ENCODE measurements at regions not wholly inside any gene's neighbourhood (a gene's known extent, or its start where the extent isn't known, plus 50 kb on each side); places are given as distances from the start of the nearest gene placed in this dataset.
A peak's percentile ranks its signal among the peaks of the same experiment; 100 is the strongest.
"Not testable (repeated sequence)": the region's sequence is repeated elsewhere in the genome, so short reads cannot be mapped to it uniquely, and the experiment has no call there.

- no peak for DNase-seq
Observed at GRCh38 chr9:34907044-34907443, 51.0 kb upstream of the PHF24 start.

- peak; percentile 52 to 69 for DNase-seq
Observed at GRCh38 chr9:34899535-34900158, 58.4 kb upstream of the PHF24 start.

DNA sequence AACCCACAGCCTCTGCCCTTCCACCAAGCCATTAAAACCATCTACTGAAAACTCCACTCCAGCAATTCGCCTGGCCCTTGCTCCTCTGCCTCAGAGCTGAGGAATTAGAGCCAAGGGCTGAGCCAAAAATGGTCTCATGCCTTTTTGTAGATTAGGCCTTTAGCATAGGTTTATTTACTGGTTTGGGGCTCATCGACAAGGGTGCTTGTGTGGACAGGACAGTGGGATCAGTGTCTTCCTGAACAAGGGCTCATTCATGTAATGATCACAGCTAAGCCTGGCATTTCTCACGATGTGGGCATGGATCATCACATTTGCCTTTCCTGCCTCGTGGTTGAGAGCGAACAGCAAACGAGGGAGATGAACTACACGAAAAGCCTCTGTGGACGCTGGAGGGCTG lies 59.2 kb upstream of the PHF24 start:
- no peak for DNase-seq

- no peak for DNase-seq
Observed at GRCh38 chr9:34896112-34896511, 62.0 kb upstream of the PHF24 start.

DNA sequence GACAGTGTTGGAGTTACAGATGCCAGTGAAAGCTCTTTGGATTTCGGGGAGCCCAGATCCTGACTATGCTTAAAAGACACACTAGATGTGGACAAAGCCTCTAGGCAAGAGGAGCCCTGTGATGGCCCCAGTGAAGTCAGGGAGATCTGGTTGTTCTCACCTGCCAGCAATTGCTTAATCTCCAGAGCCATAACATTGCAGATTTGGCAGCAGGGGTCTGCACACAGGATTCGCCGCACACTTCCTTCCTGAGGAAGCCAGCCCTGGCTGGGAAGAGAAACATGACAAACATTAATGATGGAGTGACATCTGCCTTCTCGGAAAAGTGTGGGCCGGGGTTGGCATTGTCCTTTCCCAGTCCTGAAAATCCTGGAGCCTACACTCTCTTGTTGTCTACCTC lies 65.2 kb upstream of the PHF24 start:
- DNase-seq, result no peak

DNA sequence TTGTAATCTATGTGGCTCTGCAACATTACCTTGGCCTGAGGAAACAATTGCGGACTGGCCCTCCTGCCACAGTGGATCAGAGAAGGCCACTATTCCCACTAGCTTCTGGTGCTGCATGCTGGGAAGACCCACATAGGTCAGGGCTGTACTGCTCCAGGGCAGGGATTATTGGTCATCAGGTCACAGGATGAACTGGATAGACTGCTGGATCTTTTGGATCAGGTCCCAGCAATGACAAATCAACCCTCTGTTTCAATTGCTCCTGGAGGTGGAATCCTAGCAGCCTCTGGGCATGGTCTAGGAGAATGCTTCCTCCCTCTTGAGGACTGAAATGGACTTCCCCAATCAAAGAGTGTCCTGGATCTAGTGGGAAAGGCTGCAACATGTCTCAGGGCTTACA lies 66.7 kb upstream of the PHF24 start:
- DNase-seq, result no peak

DNA sequence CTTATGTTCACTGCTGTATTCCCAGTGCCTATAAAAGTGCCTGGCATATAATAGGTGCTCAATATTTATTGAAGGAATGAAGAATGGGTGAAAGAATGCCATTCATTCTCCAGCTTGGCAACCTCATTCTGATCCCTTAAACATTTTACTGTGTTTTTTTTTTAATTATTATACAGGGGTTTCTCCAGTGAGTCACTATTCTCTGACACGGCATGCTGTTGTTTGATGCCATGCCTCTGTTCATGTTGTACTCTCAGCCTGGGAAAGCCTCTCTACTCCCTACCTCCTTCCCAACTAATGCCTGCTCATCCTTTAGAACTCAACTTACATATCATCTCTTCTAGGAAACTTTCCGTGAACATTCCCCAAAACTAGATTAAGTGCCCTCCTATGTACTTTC lies 70.2 kb upstream of the PHF24 start:
- no peak for DNase-seq

DNA sequence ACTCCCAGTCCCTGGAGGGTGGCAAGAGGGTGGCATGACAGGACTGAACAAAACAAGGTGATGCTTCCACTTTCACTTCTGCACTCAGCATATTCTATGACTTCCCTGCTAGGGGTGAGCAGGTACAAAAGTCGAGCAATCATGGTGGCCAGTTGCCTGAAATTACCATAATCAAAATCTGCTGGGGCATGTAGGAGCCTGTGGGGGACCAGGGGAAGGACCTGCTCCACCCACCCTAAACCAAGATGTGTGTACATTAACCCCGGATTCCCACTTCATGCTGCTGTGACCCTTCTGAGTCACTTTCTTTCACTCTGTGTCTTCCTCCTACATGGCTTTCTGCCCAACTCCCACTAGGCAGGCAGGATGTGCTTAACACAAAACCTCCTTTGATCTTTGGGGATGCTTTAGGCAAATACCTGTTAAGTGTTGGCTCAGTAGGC lies 73.3 kb upstream of the PHF24 start:
- no peak for DNase-seq

GRCh38 chr9:34876096-34876495 lies 82.0 kb upstream of the PHF24 start:
- DNase-seq, result no peak

GRCh38 chr9:34869390-34869789 lies 88.7 kb upstream of the PHF24 start:
- peak in 1 of 2 donors; percentile 6 for DNase-seq

GRCh38 chr9:34866614-34867013 lies 91.5 kb upstream of the PHF24 start:
- DNase-seq, result no peak

DNA sequence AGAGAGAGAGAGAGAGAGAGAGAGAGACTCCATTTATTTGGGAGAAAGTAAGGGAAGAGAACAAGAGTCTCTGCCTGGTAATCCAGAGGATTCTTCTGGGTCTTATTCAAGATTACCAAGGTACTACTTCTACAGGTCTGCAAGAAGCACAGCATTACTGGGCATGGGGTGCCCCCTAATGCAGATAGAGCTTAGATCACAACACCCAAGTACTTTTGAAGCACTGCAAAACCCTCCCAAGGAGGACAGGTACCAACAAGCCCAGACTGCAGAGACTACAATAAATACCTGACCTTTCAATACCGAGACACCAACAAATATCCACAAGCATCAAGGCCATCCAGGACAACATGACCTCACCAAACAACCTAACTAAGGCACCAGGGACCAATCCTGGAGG lies 94.7 kb upstream of the PHF24 start:
- DNase-seq, result no peak

DNA sequence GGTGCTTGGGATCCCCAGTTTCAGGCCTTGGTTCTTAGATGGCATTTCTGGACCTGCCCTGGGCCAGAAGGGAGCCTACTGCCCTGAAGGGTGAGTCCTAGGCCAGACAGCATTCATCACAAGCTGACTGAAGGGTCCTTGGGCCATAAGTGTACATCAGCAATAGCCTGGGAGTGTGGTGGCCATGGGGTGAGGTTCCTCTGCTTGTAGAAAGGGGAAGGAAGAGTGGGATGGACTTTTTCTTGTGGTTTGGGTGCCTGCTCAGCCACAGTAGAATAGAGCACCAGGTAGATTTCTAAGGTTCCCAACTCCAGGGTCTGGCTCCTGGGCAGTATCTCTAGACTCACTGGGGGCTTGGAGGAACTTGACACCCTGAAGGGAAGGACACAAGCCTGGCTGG lies 95.2 kb upstream of the PHF24 start:
- DNase-seq, result no peak

- no peak for DNase-seq
Observed at GRCh38 chr9:34862043-34862442, 96.0 kb upstream of the PHF24 start.

- DNase-seq, result not testable (repeated sequence)
Observed at GRCh38 chr9:34855016-34855415, 103.1 kb upstream of the PHF24 start.

DNA sequence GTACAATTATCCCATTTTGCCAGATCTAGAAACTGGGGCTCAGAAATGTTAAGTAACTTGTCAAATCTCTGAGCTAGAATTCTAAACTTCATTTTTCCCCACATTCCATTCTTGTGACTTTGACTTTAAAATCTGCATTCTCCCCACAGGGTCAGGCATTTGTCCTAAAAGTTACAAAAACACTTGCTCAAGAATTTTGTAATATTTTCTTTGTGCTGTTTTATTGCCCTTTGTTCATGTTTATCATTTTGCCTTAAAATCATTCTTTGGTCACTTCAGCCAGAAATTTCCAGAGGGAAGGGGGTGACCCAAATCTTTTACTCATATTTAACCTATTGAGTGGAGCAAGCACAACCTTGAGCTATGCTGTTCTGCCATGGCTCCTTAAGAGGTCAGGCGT lies 120.1 kb upstream of the CCL21 start:
- no peak for DNase-seq

DNA sequence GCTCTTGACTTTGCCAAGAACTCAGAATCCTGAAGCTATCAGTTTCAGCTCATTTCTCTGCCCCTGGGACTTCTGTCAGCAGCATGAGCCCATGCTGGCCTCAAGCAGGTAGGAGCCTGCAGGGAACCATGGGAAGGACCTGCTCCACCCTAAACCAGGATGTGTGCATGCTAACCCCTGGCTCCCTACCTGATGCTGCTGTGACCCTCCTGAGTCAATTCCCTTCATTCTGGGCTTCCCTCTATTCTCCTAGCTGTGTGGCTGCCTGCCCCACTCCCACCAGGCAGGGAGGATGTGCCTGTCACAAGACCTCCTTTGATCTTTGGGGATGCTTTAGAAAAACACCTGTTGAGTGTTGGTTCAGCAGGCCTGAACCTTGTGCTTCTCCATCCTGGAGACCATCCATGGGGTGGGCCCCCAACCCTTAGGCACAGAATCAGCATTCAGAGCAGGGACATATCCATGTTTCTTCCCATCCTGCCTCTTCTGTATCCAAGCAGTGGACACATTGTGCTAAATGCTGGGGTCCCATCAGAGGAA lies 117.1 kb upstream of the CCL21 start:
- DNase-seq, result no peak

- no peak for DNase-seq
Observed at GRCh38 chr9:34825775-34826174, 115.8 kb upstream of the CCL21 start.

DNA sequence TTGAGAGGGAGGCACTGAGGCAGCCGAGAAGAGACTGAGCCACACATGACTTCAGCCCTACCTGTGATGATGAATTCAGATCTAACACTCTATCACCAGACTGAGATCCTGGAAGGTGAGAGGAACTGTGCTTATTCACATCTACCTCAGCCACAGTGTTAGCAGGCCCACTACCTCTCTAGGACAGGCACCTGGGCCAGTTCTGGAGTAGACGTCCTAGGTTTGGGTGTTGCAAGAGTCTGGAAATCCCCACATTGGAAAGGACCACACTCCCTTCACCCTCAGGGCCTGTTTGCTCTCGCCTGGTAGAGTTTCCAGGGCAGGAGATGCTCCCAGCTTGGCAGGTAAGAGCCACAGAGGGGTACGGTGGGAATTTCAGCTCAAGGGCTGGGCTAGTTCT lies 113.8 kb upstream of the CCL21 start:
- DNase-seq, result no peak

- no peak for DNase-seq
Observed at GRCh38 chr9:34810187-34810524, 100.2 kb upstream of the CCL21 start.

DNA sequence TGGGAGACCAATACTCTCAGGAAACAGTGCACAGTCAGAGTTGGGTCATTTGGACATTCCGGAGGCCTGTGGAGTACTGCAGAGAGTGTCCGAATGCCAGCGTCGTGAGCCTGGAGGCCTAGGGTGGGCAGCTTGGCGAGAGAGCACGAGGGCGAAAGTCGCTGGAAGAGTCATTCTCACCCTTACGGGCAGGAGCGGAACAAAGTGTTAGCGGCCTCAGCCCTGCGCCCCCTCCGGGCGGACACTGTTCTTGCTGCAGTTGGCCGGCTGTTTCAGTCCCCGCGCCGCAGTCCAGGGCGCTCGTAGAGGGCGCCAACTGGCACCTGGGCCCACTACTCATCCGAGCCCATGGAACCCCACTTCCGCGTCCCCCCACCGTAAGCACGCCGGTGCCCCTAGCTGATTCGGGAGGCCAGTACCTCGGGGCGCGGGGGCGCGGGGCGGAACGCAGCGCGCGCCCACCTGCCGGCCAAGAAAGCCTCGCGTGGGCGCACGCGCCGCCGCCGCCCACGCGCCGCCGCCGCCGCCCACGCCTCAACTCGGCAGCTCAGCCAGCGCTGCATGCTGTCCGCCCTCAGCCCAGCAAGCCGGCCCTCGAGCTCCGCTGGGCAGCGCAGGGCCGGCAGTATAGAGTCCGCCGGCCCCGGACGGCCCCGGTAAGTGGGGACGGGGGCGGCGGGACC lies 99.7 kb upstream of the CCL21 start:
- peak in 1 of 2 donors; percentile 9 for DNase-seq

GRCh38 chr9:34802916-34803315 lies 93.0 kb upstream of the CCL21 start:
- DNase-seq, result no peak

DNA sequence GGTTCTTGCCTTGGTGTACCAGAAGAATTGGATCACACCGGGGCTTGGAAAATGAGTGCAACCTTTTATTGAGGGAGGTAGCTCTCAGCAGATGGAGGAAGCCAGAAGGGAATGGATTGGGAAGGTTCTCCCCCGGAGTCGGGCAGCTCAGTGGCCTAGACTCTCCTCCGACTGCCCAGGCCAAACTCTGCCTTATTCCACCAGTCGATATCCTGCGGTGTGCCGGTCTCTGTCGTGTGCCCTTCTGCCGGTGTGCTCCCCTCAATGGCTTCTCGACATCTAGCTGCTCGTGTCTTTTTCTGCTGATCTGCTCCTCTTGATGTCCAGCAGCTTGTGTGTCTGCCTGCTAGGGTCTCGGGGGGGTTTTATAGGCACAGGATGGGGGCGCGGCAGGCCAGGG lies 87.4 kb upstream of the CCL21 start:
- no peak for DNase-seq

- no peak for DNase-seq
Observed at GRCh38 chr9:34796924-34797323, 87.0 kb upstream of the CCL21 start.
